ENCODE measurements at regions not wholly inside any gene's neighbourhood (a gene's known extent, or its start where the extent isn't known, plus 50 kb on each side); places are given as distances from the start of the nearest gene placed in this dataset.

DNA sequence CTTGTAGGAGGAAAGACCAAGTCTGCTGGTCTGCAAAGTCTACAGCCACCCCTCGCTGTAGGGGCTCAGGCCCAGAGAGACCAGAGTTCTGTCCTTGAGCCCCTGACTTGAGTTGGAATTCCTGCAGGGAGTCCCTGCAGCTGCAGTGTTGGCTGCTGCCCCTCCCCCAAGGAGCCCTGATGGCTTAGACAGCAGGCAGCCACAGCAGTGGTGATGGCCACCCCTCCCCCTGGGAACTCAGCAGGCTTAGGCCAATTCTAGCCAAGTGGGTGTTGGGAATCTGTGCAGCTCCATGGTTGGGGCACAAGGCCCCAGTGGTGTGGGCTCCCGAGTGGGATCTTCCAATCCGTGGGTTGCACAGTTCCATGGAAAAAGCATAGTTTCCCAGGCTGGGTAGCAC is 345.4 kb downstream of the CD109 start:
- Histone ChIP-seq H3K27me3 (ENCODE audit: insufficient read depth, low read length) (no peaks in the 10 kb centered on the region), H3K36me3 (ENCODE audit: insufficient read depth, low read length) (no peaks in the 10 kb centered on the region), H3K4me3 (ENCODE audit: low read depth, low read length, poor library complexity, severe bottlenecking) (no peak overlapping the region), H3K9me2 (ENCODE audit: low read depth, low read length) (no peaks in the 10 kb centered on the region), H3F3A (ENCODE audit: insufficient read depth, low read length) (no peaks in the 10 kb centered on the region), H2AFZ (ENCODE audit: low read length) (no peak overlapping the region), H3K9ac (ENCODE audit: low read length) (no peak overlapping the region), H3K4me2 (ENCODE audit: low read length) (no peak overlapping the region), H3K27ac (ENCODE audit: low read depth, low read length, poor library complexity, severe bottlenecking) (no peak overlapping the region), H3K9me3 (ENCODE audit: low read length) (no peaks in the 10 kb centered on the region), H3K79me2 (ENCODE audit: insufficient read depth, low read length) (no peaks in the 10 kb centered on the region), H4K20me1 (ENCODE audit: insufficient read depth, low read length) (no peaks in the 10 kb centered on the region), H3K4me1 (ENCODE audit: insufficient read depth, low read length, severe bottlenecking) (no peaks in the 10 kb centered on the region)
- TF ChIP-seq, protein P1, sequence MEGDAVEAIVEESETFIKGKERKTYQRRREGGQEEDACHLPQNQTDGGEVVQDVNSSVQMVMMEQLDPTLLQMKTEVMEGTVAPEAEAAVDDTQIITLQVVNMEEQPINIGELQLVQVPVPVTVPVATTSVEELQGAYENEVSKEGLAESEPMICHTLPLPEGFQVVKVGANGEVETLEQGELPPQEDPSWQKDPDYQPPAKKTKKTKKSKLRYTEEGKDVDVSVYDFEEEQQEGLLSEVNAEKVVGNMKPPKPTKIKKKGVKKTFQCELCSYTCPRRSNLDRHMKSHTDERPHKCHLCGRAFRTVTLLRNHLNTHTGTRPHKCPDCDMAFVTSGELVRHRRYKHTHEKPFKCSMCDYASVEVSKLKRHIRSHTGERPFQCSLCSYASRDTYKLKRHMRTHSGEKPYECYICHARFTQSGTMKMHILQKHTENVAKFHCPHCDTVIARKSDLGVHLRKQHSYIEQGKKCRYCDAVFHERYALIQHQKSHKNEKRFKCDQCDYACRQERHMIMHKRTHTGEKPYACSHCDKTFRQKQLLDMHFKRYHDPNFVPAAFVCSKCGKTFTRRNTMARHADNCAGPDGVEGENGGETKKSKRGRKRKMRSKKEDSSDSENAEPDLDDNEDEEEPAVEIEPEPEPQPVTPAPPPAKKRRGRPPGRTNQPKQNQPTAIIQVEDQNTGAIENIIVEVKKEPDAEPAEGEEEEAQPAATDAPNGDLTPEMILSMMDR (IDR thresholded peaks at IDR 0.05; ENCODE audit: low read length) = no peak
- no peak for TF ChIP-seq EZH2 (IDR thresholded peaks at IDR 0.05; ENCODE audit: borderline replicate concordance, low read length)

DNA sequence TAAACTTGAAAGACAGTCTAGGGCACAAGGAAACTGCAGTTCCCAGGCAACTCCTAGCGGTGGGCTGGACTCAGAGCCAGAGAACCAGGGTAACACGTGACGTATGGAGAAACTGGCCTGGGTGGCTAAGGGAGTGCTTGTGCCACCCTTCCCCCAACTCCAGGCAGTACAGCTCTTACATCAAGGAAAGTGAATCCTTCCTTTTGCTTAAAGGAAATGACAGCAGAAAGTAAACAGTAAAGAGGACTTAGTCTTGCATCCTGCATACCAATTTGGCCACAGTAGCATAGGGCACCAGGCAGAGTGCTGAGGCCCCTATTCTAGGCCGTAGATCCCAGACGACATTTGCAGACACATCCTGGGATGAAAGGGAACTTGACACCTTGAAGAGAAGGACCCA is 322.8 kb downstream of the CD109 start:
- no peaks in the 10 kb centered on the region for H3K9me2 ChIP-seq (ENCODE audit: low read depth, low read length)
- H3K9ac ChIP-seq (ENCODE audit: low read length) = no peak overlapping the region
- no peaks in the 10 kb centered on the region for H3K36me3 ChIP-seq (ENCODE audit: insufficient read depth, low read length)
- no peaks in the 10 kb centered on the region for H3K9me3 ChIP-seq (ENCODE audit: low read length)
- H3K4me2 ChIP-seq (ENCODE audit: low read length) = no peak overlapping the region
- H3K79me2 ChIP-seq (ENCODE audit: insufficient read depth, low read length) = no peaks in the 10 kb centered on the region
- no peak overlapping the region for H3K27ac ChIP-seq (ENCODE audit: low read depth, low read length, poor library complexity, severe bottlenecking)
- no peaks in the 10 kb centered on the region for H3F3A ChIP-seq (ENCODE audit: insufficient read depth, low read length)
- no peaks in the 10 kb centered on the region for H3K27me3 ChIP-seq (ENCODE audit: insufficient read depth, low read length)
- no peaks in the 10 kb centered on the region for H3K4me1 ChIP-seq (ENCODE audit: insufficient read depth, low read length, severe bottlenecking)
- no peak overlapping the region for H2AFZ ChIP-seq (ENCODE audit: low read length)
- H4K20me1 ChIP-seq (ENCODE audit: insufficient read depth, low read length) = no peaks in the 10 kb centered on the region
- no peak for TF ChIP-seq EZH2 (IDR thresholded peaks at IDR 0.05; ENCODE audit: borderline replicate concordance, low read length)
- TF ChIP-seq, protein P1 (IDR thresholded peaks at IDR 0.05; ENCODE audit: low read length) = no peak
- H3K4me3 ChIP-seq (ENCODE audit: low read depth, low read length, poor library complexity, severe bottlenecking) = no peak overlapping the region

DNA sequence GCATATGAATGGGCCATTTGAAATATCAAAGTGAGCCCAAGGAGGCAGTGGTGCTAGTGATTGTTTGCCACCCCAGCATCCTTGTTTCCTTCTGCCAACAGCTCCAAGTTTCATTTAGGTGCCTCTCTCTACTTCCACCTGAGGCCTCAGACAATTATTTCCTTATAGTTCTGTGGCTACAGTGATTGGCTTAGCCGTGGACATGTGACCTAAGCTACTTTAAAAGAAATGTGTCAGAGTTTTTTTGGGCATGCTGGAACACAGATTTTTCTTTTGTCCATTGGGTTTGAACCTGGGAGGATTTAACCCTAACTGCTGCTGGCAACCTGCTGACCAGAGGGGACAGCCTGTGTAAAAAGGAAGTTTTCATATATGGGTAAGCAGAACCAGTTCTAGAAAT is 319.4 kb downstream of the CD109 start:
- TF ChIP-seq, protein P1 (IDR thresholded peaks at IDR 0.05; ENCODE audit: low read length) = no peak
- TF ChIP-seq EZH2 (IDR thresholded peaks at IDR 0.05; ENCODE audit: borderline replicate concordance, low read length) = no peak
- Histone ChIP-seq H3K27ac (ENCODE audit: low read depth, low read length, poor library complexity, severe bottlenecking) (no peak overlapping the region), H3K4me1 (ENCODE audit: insufficient read depth, low read length, severe bottlenecking) (no peaks in the 10 kb centered on the region), H3F3A (ENCODE audit: insufficient read depth, low read length) (no peaks in the 10 kb centered on the region), H3K9me3 (ENCODE audit: low read length) (no peaks in the 10 kb centered on the region), H3K4me2 (ENCODE audit: low read length) (no peak overlapping the region), H4K20me1 (ENCODE audit: insufficient read depth, low read length) (no peaks in the 10 kb centered on the region), H3K36me3 (ENCODE audit: insufficient read depth, low read length) (no peaks in the 10 kb centered on the region), H3K79me2 (ENCODE audit: insufficient read depth, low read length) (no peaks in the 10 kb centered on the region), H3K4me3 (ENCODE audit: low read depth, low read length, poor library complexity, severe bottlenecking) (no peak overlapping the region), H3K27me3 (ENCODE audit: insufficient read depth, low read length) (no peaks in the 10 kb centered on the region), H3K9ac (ENCODE audit: low read length) (no peak overlapping the region), H3K9me2 (ENCODE audit: low read depth, low read length) (no peaks in the 10 kb centered on the region), H2AFZ (ENCODE audit: low read length) (no peak overlapping the region)
